Endothelial cell of umbilical vein (primary cell): ENCODE measurements at regions not wholly inside any gene's neighbourhood (a gene's known extent, or its start where the extent isn't known, plus 50 kb on each side); places are given as distances from the start of the nearest gene placed in this dataset.

Source experiments
- BruUV-seq: library from RNA; stranded (reverse); fragments of 400-500 nt; replicated peaks from 2 replicates; lab custom pipeline; 2021; lab: Mats Ljungman, UMichigan
- CTCF ChIA-PET: fragments of 300-600, 350-600 bp; sonication (Branson Sonifier 250); formaldehyde crosslinking; loops from one replicate; lab custom pipeline; 2021; ENCODE audit warnings: antibody characterized with exemption, inconsistent platforms; lab: Charles Lee
- POLR2A ChIA-PET: fragments of 300-600, 350-600 bp; sonication (Branson Sonifier 250); formaldehyde crosslinking; loops from one replicate; lab custom pipeline; 2021; ENCODE audit warnings: antibody characterized with exemption, inconsistent platforms; lab: Charles Lee
- DNase-seq: peaks from one replicate; pipeline ENCODE4 v3.0.0-alpha.2; 2011; ENCODE audit warnings: low read depth, low spot score
- FAIRE-seq: peaks from 2 replicates; lab custom pipeline; 2011; peaks lifted over from hg19 to GRCh38; lab: Jason Lieb, UNC
- H2AFZ ChIP-seq: 2 replicates; pipeline ENCODE4 v1.6.0; 2012; ENCODE audit warnings: low read depth, low read length, control low read depth, inconsistent platforms
- H3K27ac ChIP-seq: 2 replicates; pipeline ENCODE4 v1.5.1; 2011; ENCODE audit warnings: low read depth, mild to moderate bottlenecking, control low read depth, low read length, moderate library complexity; ENCODE audit not compliant: insufficient read depth
- H3K27me3 ChIP-seq, 2 experiments: 2 replicates each; pipeline versions ENCODE4 v1.6.0 to v1.6.1; 2011; ENCODE audit warnings: low read length in 2 of 2, mixed read lengths in 1 of 2; ENCODE audit not compliant: control insufficient read depth in 2 of 2, insufficient read depth in 2 of 2
- H3K36me3 ChIP-seq, 2 experiments: 2 replicates in 1 of 2; 3 replicates in 1 of 2; pipeline ENCODE4 v1.5.1; 2011; ENCODE audit warnings: low read length in 2 of 2, mild to moderate bottlenecking in 1 of 2, moderate library complexity in 1 of 2; ENCODE audit not compliant: control insufficient read depth in 2 of 2, insufficient read depth in 2 of 2; ENCODE audit errors: extremely low read depth in 1 of 2
- H3K4me1 ChIP-seq: 3 replicates; pipeline ENCODE4 v1.5.1; 2011; ENCODE audit warnings: mild to moderate bottlenecking, low read length; ENCODE audit not compliant: control insufficient read depth, insufficient read depth; ENCODE audit errors: extremely low read depth
- H3K4me2 ChIP-seq: 2 replicates; pipeline ENCODE4 v1.6.1; 2011; ENCODE audit warnings: low read length, control low read depth, mixed read lengths; ENCODE audit not compliant: insufficient read depth
- H3K4me3 ChIP-seq, 3 experiments: fragments of 200-600 bp in 1 of 3; sonication (generic), shearing (Covaris generic) in 1 of 3; replicated peaks in 1 of 3; 2 replicates each; pipeline ENCODE4 v1.5.1; 2011 to 2016; ENCODE audit warnings: control low read depth in 3 of 3, low read length in 3 of 3, mild to moderate bottlenecking in 2 of 3, inconsistent platforms in 1 of 3, low read depth in 1 of 3, moderate library complexity in 1 of 3; ENCODE audit not compliant: insufficient read depth in 1 of 3
- H3K79me2 ChIP-seq: 2 replicates; pipeline ENCODE4 v1.6.0; 2012; ENCODE audit warnings: low read length, inconsistent platforms; ENCODE audit not compliant: control insufficient read depth, insufficient read depth
- H3K9ac ChIP-seq: replicated peaks from 2 replicates; pipeline ENCODE3; 2011; ENCODE audit warnings: low read length, control low read depth; ENCODE audit not compliant: insufficient read depth; ENCODE audit errors: extremely low read depth
- H3K9me1 ChIP-seq: replicated peaks from 3 replicates; pipeline ENCODE4 v1.6.0; 2011; ENCODE audit warnings: mild to moderate bottlenecking, low read length; ENCODE audit not compliant: control insufficient read depth, insufficient read depth; ENCODE audit errors: extremely low read depth
- H3K9me3 ChIP-seq: replicated peaks from 2 replicates; pipeline ENCODE4 v1.5.1; 2012; ENCODE audit warnings: low read length, inconsistent platforms; ENCODE audit not compliant: control insufficient read depth, insufficient read depth
- H4K20me1 ChIP-seq: replicated peaks from 2 replicates; pipeline ENCODE3; 2011; ENCODE audit warnings: mild to moderate bottlenecking, low read length; ENCODE audit not compliant: control insufficient read depth, insufficient read depth; ENCODE audit errors: extremely low read depth
- EZH2 ChIP-seq: IDR thresholded peaks from 2 replicates; pipeline ENCODE4 v1.6.1; 2012; ENCODE audit warnings: borderline replicate concordance, low read depth, mild to moderate bottlenecking, moderate library complexity, low read length, inconsistent platforms; ENCODE audit not compliant: severe bottlenecking
- FOS ChIP-seq: IDR thresholded peaks from 2 replicates; pipeline ENCODE4 v1.6.1; 2011; ENCODE audit warnings: mild to moderate bottlenecking, low read length, moderate library complexity, borderline replicate concordance; ENCODE audit not compliant: insufficient read depth
- GATA2 ChIP-seq: IDR thresholded peaks from 2 replicates; pipeline ENCODE4 v1.7.0; 2011; ENCODE audit warnings: low read depth, mild to moderate bottlenecking, moderate library complexity, mixed read lengths, low read length; ENCODE audit not compliant: insufficient read length, insufficient read depth
- JUN ChIP-seq: IDR thresholded peaks from 2 replicates; pipeline ENCODE4 v1.6.1; 2011; ENCODE audit warnings: borderline replicate concordance, low read depth; ENCODE audit not compliant: insufficient read length, insufficient read depth
- MYC ChIP-seq: IDR thresholded peaks from one replicate; pipeline ENCODE4 v1.6.1; 2011; ENCODE audit warnings: mild to moderate bottlenecking, low read depth, low read length
- POLR2A ChIP-seq: IDR thresholded peaks from 2 replicates; pipeline ENCODE4 v1.6.1; 2012; ENCODE audit warnings: low read depth, mild to moderate bottlenecking, control low read depth, low read length
- POLR2AphosphoS5 ChIP-seq: IDR thresholded peaks from 2 replicates; pipeline ENCODE4 v1.6.1; 2012; ENCODE audit warnings: low read depth, mild to moderate bottlenecking, control low read depth, low read length, moderate library complexity; ENCODE audit not compliant: insufficient read depth
- dilution Hi-C: fragments of 300-500 bp; cut with MboI; formaldehyde crosslinking; loops from one replicate; pipeline ENCODE4 v1.15.0; 2019; ENCODE audit warnings: low sequenced_read_pairs; ENCODE audit not compliant: extremely low pct_ligation_motif_present
- intact Hi-C: fragments of 100-400 bp; cut with micrococcal nuclease; formaldehyde crosslinking; loops from one replicate; pipeline ENCODE4 v1.10.0; 2022
- TF ChIP-seq, protein P1 (sequence below): IDR thresholded peaks from 2 replicates; pipeline ENCODE4 v1.6.1; 2011; ENCODE audit not compliant: insufficient read depth, insufficient read length
- TF ChIP-seq, protein P2 (sequence below), 2 donors: IDR thresholded peaks; 1 replicate in 1 of 2; 2 replicates in 1 of 2; pipeline ENCODE4 v1.5.1; 2011; ENCODE audit warnings: low read length in 2 of 2, mild to moderate bottlenecking in 2 of 2, moderate library complexity in 2 of 2, control low read depth in 1 of 2, inconsistent platforms in 1 of 2, low read depth in 1 of 2; ENCODE audit not compliant: insufficient read depth in 1 of 2; ENCODE audit errors: extremely low read depth in 1 of 2

DNA sequence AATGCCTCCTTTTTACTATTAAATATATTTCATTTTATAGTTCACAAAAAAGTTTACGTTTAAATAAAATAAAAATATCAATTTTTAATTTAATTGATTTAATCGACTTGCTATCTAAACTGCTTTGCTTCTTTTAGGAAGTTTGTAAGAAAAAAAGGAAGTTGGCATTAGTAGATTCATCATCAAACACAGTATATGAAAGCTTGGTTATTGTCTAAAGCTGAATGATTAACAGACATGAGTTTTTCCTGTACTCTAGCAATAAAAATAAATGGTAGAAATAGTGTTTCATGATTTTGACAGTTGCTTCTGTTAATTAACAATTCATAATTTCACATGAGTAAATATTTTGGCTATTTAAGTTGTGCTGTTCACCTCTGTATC is 1285.5 kb upstream of the GJE1 start:
- Histone ChIP-seq H3K4me2 (peak overlapping the region; percentile 74), H3K9ac (peak overlapping the region; percentile 55), H3K4me3 (no peak overlapping the region), H2AFZ (no peak overlapping the region), H4K20me1 (no peaks in the 10 kb centered on the region), H3K9me1 (no peaks in the 10 kb centered on the region), H3K79me2 (no peaks in the 10 kb centered on the region), H3K27ac (peak overlapping the region; percentile 78), H3K27me3 (no peaks in the 10 kb centered on the region), H3K9me3 (no peaks in the 10 kb centered on the region), H3K36me3 (no peaks in the 10 kb centered on the region), H3K4me1 (peaks cover 47% of the 10 kb centered on the region)
- FAIRE-seq = peak; percentile 60
- intact Hi-C loops (loop anchor here (1.0 to 10.0 kb wide), 6 partner anchors 10 to 1475 kb away; partner anchors contain the start of gene CITED2), dilution Hi-C loops (no loop called here)
- POLR2A ChIA-PET = no interaction called here
- BruUV-seq = TSS peak; percentile 65
- CTCF ChIA-PET = interaction anchor here (0.7 kb wide), 1 partner anchor 74 kb away, joined by 3 read pairs; no protein-coding TSS in a partner anchor
- TF ChIP-seq JUN (no peak), FOS (peak; percentile 3), POLR2AphosphoS5 (no peak), GATA2 (peak; percentile 36), POLR2A (no peak), EZH2 (no peak), MYC (no peak)
- TF ChIP-seq, protein P1, sequence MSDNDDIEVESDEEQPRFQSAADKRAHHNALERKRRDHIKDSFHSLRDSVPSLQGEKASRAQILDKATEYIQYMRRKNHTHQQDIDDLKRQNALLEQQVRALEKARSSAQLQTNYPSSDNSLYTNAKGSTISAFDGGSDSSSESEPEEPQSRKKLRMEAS = no peak
- TF ChIP-seq, protein P2, sequence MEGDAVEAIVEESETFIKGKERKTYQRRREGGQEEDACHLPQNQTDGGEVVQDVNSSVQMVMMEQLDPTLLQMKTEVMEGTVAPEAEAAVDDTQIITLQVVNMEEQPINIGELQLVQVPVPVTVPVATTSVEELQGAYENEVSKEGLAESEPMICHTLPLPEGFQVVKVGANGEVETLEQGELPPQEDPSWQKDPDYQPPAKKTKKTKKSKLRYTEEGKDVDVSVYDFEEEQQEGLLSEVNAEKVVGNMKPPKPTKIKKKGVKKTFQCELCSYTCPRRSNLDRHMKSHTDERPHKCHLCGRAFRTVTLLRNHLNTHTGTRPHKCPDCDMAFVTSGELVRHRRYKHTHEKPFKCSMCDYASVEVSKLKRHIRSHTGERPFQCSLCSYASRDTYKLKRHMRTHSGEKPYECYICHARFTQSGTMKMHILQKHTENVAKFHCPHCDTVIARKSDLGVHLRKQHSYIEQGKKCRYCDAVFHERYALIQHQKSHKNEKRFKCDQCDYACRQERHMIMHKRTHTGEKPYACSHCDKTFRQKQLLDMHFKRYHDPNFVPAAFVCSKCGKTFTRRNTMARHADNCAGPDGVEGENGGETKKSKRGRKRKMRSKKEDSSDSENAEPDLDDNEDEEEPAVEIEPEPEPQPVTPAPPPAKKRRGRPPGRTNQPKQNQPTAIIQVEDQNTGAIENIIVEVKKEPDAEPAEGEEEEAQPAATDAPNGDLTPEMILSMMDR (IDR thresholded peaks at IDR 0.05; ENCODE audit: extremely low read depth in 1 of 2, insufficient read depth in 1 of 2, low read depth in 1 of 2, low read length in 2 of 2) = no peak
- DNase-seq = peak; percentile 49
